Stimulated activated CD8-positive, alpha-beta memory T cell treated with anti-CD3 and anti-CD28 coated beads, Interleukin-12 subunit alpha, Interleukin-12 subunit beta, amount 100 ng/mL, for 24 hours (primary cell): ENCODE measurements at regions not wholly inside any gene's neighbourhood (a gene's known extent, or its start where the extent isn't known, plus 50 kb on each side); places are given as distances from the start of the nearest gene placed in this dataset.

Source experiments
- DNase-seq: peaks from one replicate; pipeline ENCODE4 v3.0.0-alpha.2; 2020; ENCODE audit errors: extremely low read depth

DNA sequence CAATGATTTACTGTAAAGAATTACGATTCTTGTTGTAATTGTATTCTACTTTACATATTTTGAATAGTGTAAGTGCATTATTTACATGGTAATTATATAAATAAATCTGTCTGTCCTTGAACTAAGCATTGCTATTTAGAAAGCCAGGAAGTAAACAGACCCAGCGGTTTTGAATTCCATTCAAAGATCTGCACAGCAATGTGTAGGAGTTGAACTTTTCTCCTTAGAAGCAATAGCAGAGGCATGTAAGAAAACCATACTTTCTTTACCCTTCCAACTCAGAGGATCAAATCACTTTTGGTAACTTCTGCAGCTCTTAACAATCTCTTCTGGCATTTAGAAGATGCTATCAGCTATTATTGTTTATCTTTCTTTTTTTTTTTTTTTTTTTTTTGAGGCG, 109.2 kb upstream of the VRK2 start:
- DNase-seq: no peak

DNA sequence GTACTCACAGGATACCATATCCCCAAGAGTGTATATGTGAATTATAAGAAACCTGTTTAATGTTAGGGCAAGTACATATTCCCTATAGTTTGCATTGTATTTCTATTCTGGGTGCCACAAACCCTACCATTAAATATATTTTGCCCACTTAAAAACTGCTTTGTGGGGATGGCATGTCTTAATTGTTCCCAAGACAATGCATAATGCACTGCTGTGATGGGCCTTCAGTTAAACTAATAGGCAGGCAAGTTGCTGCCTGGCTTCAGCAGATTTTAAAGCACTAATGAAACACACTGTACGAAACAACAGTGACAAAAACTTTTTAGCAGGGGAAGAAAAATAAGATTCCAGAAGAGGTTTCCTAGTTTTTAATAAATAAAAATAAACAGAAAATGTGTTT, 104.8 kb upstream of the VRK2 start:
- no peak for DNase-seq

DNA sequence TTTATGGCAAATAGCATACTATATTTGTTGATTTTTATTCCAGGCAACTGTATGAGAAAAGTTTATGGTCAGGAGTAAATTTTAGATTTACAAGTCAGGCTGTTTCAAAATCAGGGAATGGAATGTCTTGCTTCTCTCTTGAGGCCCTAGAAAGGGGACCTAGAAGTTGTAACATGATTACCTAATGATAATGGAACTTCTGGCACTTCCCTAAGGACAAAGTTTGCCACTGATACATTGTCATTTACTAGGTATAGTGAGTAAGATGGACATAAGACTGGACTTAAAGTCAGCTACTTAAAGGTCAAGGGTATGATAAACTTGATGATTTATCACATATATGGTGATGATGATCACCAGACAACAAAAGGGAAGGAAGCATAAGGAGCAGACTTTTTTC, 103.3 kb upstream of the VRK2 start:
- DNase-seq: no peak

DNA sequence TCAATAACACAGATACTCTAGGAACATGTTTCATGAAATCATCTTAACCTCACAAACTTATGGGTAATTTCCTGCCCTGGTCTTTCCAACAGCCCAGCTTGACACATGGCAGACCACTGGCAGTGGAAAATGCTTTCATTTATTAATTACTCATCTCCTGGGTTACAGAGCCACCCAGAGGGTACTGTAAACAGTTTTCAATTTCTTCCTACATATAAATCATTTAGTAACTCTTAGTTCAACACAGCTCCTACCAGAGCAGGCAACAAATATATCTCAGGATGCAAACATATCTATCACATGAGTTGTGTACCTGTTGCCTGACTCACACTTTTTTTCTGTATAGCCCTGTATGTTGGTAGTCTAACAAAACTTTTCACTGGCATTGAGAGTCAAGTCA, 99.2 kb upstream of the VRK2 start:
- no peak for DNase-seq

DNA sequence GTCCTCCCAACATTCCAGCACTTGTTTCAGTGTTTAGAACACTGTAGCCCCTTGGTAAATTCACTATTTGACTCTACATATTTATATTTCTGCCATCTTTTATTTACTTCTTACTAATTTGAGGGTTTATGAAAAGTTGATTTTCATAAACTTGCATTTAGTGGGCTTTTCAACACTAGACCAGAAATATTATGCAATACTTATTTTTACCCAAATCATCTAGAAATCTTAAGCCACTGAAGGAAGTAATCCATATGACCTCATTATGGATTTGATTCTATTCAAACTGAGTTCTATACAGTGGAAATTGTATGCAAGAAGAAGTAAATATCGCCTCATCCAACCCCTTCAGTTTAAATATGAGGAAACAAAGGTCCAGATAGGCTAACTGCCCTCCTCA, 92.6 kb upstream of the VRK2 start:
- DNase-seq: no peak

DNA sequence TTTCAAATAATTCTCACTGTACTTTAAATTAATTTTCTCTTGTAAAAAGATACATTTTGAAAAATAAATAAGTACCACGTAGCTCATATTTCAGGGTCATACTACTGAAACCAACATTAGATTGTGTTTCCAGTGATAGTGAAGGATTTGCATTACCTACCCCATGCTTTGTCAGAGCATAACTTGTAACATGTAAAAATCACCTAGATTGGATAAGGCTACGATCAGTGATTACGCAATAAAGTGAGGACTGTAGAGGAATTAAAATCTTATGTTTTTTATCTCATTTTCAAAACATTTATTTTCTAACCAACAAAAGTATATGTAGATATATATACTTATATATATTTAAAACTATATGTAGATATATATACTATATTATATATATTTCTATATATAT, 89.4 kb upstream of the VRK2 start:
- no peak for DNase-seq

DNA sequence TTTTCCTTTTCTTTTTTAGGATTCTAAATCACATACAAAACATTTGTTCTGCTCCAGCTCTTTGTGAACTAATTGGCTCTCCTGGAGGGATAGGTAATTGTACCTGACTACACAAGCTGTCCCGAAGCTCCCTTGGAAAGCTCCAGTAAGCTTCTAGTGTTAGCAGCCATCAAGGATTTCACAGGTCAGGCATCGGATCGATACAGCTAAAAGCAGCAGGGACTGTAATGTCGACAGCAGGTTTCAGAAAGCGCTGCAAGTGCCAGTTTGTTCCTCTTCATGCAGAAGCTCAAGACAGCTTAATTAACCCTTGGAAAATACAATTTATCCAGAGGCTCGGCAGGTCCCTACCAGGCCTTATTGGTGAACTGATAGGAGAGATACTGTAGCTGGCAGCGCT, 87.2 kb upstream of the VRK2 start:
- DNase-seq: no peak

DNA sequence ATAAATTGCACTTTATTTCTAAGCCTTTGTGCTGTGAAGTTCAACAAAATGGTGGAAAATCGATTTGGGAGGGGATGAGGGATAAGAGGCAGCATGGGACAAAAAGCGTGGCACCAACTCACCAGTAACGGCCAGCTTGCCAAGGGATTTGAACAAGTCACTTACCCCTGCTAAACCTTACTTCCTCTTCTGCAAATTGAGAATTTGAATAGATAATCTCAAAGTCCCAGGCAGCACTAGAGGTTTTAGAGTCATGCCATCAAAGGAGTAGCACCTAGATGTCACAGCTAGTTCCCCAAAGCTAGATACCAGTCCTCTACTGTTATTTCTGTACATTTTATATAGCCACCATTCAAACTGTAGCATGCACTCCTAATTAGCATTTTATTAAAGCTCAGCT, 83.7 kb upstream of the VRK2 start:
- no peak for DNase-seq

DNA sequence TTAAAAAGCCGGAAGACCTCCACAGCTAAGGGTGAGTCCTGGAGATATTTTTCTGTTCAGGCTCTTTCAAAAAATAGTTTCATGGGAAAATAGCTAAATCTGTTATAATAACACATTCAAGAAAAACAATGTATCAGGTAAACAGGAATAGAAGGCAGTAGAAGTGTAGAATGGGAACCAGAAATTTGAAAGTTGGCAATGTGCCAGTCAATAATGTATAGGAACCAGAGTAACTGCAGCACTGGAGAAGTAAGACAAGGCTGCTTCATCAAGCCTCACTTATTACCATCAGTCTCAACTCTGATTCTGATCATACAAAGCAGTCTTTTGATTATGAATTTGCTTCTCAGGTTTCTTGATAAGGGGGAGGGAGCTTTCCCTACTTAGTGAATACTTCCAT, 81.4 kb upstream of the VRK2 start:
- DNase-seq: no peak

DNA sequence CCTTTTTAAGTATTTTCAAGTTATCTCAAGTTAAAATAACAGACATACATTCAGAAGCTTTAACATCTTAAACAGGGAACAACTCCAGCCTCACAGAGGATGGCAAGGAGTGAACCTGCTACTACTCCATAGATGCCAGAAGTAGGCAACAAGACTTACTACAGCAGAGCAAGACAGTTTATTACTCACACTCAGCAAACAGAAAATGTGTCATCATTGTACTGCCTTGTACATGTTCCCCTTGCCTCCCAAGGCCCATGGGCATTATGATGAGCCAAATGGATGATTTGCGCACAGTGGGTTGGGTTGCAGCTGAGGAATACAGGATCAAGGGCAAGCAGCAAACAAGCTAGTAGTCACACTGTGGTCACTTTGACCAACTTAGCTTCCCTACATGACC, 80.6 kb upstream of the VRK2 start:
- no peak for DNase-seq

DNA sequence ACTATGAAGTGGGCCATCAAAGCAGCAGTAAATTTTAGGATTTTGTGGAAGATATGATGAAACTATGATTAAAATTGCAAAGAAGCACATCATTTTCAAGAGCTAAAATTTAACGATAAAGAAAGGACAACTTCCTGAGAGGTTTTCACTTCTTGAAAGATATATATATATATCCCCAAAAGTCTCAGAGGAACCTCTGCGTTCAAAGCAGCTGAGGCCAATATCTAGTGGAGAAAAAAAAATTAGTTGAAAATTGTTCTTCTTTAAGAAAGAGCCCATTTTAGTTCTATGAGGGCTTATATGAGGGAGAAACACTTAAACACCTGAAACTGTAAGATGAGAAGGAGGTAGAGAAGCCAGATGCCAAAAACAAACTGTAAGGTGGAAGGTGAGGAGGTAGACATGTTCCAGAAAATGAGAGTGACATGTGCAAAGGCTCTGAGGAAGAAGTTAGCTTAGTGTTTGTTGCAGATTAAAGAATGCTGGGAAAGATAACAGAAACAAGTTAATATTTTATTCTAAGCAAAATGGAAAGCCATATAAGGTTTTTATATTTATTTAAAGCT, 72.9 kb upstream of the VRK2 start:
- DNase-seq: no peak

DNA sequence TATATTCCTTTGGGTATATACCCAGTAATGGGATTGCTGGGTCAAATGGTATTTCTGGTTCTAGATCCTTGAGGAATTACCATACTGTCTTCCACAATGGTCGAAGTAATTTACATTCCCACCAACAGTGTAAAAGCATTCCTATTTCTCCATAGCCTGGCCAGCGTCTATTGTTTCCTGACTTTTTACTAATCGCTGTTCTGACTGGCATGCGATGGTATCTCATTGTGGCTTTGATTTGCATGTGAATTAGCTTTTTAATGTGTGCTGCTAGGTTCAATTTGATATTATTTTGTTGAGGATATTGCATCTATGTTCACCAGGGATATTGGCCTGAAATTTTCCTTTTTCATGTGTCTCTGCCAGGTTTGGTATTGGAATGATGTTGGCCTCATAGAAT, 67.4 kb upstream of the VRK2 start:
- DNase-seq: no peak

DNA sequence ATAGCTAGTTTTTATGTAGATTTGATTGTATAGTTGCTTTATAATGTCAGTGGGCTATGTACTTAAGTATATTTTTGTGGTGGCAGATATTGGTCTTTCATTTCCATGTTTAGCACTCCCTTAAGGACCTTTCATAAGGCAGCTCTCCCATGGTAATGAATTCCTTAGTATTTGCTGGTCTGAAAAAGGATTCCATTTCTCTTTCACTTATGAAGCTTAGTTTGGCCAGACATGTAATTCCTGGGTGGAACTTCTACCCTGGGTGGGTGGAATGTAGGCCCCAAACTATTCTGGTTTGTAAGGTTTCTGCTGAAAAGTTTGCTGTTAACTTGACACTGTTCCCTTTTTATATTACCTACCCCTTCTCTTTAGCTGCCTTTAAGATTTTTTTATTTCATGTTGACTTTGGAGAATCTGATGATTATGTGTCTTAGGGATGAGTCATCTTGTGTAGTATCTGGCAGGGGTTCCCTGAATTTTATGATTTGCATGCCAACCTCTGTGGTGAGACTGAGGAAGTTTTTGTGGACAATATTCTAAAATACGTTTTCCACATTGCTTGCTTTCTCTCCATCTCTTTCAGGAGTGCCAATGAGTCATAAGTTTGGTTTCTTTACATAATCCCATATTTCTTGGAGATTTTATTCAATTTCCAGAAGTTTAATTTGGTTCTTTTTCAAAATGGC, 65.4 kb upstream of the VRK2 start:
- no peak for DNase-seq

DNA sequence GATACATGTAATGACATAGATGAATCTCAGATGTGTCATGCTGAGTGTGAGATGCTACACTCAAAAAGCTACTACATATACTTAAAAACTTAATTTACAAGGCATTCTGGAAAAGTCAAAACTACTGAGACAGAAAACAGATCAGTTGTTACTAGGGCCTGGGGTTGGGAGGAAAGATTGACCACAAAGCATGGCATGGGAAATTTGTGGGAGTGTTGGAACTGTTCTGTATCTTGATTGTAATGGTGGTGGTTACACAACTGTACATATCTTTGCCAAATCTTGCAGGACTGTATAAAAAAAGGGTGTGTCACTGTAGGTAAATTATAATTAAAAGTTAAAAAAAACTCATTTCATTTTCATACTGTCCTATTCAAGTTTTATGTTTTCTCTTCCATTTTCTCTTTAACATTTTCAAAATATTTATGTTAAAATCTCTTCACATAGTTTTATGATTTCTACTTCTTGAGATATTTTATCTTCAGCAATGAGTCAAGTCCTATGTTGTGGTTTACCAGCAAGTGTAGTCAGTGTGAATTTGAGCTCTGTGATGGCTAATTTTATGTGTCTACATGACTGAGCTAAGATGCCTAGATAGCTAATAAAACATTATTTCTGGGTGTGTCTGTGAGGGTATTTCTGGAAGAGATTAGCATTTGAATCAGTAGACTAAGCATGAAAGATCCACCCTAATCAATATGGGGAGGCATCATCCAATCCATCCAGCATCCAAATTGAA, 58.6 kb upstream of the VRK2 start:
- DNase-seq: no peak

DNA sequence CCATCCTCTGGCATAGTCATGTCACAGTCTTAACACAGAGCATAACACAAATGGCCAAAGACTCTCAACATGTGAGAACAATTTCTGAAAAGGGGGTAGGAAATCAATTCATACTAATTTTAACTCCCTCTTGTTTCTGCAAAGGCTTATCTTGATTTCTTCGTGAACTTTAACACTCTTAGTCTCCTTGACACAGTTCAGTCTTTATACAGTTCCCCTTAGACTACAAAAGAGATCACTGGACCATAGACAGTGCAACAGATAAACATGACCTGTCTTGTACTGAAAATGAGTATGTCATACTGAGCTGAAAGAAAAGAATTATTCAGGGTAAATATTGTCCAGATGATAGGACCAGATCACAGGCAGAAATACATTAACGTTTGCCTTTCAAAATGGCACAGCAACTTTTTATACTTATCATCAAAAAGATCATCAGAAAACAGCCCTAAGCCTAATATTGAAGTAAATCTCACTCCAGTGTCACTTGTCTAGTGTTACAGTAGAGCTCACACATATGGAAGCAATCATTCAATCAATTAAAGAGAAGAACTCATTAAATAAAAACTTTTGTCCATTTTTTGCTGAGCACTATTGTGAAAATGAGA, 56.4 kb upstream of the VRK2 start:
- no peak for DNase-seq
